Esophagus mucosa (tissue), 1 donor: ENCODE measurements at regions not wholly inside any gene's neighbourhood (a gene's known extent, or its start where the extent isn't known, plus 50 kb on each side); places are given as distances from the start of the nearest gene placed in this dataset.

Experiments used
- ATAC-seq: fragments of 200-7000 bp; cut with Tn5 transposase; one replicate; pipeline ENCODE4 v1.9.1; 2020
- donor health status: DM: yes; HTN: yes; CAD: no.

DNA sequence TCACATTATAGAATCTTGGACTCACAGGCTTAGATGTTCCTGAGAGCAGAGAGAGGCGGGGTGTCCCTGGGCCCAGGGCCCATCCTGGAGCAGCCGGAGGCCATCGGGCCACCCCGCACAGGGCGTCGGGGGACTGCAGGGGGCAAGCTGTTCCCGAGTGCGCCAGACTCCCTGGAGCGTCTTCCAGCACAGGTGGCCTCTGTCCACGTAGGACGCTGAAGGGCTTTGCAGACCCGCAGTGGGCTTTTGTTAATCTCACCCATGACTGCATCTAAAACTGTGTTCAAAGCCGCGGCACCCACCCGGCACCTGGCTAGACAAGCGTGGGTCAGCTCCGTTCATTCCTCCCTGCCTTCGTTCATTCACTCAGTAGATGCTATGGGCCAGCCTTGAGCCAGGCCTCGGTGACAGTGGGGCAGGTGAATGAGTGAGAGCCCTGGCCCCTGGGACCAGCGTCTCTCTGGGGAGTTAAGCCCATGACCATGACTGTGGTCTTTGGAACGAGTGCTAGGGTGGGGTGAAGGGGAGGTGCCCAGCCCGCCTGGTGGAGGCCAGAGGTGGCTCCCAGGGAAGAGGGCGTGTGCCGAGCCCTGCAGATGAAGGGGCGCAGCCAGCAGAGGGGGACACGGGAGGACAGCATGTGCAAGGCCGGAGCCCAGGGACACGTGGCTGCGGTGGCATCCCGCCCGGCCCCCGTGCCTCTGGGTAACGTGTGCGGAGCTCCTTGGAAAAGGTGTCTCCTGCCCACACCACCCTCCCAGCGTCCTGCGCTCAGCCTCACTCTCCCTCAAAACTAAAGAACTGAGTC, 98.3 kb downstream of the HMX1 start:
- ATAC-seq, result no peak

DNA sequence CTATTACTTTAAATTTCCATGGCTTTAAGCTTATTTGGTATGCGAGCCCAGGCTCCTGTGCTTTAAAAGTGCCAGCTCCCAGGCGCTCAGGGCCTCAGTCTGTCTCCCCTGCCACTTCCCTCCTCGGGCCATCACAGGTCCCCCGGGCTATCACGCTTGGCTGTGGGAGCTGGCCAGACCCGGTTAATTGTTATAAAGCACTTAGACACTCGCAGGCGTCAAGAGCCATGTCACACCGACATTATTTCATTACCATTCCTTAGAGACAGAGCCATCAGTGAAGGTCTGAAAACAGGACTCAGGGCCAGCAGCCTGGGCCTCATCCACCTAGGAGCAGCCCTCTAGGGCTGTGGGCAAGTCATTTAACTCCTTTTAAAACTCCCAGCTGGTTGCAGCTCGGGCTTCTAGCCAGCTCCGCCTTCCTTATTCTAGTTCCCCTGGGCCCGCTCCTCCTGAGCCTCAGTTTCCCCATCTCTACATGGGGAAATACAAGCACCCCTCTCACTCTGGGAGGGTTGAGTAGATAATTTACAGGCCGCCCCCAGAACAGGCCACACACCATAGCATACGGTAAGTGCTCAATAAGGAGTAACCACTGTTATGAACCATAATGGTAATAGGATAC, 99.0 kb downstream of the HMX1 start:
- ATAC-seq, result no peak

DNA sequence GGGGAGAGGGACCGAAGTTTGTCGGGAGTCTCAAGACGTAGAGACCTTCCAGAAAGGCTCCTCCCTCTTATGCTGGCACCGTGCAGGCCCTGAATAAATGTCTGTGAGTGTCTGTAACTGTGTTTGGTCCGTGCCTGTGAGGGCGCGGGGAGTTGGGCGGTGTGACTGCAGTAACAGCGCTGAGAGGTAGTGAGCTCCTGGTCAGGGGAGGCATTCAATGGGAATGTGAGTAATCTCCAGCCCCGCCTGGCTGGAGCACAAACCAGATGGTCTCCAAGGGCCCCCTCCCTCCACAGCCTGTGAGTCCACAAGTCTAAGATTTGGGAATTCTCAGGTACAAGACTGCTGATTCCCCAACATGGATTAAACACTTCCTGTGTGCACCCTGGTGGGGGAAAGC, 100.0 kb downstream of the HMX1 start:
- ATAC-seq, result no peak

DNA sequence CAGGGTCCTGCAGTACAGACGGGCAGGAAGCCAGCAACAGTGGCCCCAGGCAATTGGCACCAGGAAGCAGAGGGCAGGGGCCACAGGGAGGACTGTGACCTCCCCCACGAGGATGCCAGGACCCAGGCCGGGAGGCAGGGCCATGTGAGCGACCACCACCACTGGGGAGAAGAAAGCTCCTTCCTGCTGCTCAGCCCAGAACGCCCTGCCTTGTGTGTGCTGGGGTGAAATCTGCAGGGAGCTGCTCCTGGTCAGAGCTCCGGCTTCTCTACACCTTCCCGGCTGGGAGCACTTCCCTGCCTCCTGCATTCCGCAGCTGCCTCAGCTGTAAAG, 100.4 kb downstream of the HMX1 start:
- ATAC-seq, result no peak

DNA sequence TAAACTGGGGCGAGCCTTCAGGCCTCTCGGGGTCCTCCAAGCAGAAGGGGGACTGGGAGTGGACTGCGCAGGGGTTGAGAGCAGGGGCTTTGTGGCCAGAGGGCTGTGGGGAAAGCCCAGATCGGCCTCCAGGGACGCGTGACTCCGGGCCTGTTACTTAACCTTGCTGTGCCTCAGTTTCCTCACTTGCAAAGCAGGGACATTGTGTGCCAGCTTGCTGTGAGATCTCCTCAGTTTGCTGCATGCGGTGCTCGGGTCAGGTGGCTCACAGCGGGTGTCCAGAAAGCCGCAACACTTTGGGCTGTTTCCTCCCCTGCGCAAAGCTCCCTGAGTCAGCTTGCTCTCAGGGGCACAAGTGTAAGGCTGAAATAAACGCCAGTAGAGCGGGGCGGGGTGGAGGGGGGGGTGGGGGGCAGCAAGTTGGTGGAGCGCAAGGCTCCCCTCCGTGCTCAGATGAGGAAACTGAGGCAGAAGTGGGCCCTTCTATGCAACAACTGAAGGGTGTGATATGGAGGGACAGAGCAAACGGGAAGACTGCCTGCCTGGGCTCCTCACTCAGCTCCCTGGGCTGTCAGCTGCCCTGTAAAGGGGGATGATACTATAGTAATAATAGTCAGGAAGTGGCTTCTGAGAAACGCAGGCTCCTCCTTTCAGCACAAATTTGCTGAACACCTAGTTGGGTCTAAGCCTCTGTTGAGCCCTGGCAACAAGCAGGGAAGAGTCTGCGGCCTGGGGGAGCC, 101.0 kb downstream of the HMX1 start:
- ATAC-seq, result no peak

DNA sequence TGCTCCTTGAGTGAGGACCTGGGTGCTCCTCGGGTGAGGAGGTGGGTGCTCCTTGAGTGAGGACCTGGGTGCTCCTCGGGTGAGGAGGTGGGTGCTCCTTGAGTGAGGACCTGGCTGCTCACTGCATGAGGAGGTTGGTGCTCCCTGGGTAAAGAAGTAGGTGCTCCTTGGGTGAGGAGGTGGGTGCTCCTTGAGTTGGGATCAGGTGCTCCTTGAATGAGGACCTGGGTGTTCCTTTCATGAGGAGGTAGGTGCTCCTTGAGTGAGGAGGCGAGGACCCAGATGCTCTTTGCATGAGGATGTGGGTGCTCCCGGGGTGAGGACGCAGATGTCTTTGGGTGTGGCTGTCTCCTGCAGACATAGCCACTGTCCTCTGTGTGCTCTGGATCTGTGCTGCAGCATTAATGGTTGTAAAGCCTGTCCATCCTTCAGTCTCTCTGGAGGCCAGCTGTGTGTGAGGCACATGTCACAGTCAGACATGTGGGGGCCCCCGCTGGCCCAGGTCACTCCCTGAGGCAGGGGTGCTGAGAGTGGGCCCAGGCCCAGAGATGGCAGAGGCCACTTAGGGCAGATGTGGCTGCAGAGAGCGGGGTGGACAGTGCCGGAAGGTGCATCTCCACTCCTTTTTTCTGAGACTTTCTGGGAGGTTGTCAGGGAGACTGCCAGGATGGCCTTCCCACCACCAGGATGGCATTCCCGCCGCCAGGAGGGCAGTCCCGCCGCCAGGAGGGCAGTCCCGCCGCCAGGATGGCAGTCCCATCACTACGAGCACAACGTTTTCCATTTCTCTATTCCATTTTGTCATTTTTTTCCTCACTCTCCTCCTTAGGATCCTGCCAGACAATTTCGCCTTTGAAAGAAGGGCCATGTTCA, 101.8 kb downstream of the HMX1 start:
- ATAC-seq, result no peak

DNA sequence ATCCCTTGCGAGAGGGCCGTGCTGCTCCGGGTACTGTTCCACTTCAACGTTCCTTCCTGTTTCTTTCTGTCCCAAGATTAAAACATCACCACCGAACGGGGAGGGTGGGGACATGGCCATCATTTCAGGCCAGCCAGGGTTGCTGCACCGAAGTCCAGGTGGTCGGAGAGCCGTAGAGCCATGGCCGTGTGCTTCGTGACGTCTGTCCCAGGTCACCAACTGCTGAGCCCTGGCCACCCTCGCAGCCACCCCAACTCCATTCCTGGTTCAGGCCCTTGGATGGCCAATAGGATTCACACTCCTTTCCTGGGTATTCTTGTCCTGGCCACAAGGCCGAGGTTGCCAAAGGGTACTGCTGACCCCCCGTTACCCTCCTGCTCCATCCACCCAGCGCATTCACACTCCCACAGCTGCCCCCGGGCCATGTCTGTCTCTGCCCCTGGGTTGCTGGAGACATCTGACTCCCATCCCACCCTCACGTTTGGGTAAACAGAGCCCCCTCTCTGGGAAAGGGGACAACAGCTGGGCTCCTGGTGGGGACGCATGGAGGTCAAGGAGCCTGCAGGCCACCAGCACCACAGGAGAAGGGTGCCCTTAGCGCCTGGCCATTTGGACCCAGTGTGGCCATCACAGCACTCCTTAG, 103.2 kb downstream of the HMX1 start:
- no peak for ATAC-seq

DNA sequence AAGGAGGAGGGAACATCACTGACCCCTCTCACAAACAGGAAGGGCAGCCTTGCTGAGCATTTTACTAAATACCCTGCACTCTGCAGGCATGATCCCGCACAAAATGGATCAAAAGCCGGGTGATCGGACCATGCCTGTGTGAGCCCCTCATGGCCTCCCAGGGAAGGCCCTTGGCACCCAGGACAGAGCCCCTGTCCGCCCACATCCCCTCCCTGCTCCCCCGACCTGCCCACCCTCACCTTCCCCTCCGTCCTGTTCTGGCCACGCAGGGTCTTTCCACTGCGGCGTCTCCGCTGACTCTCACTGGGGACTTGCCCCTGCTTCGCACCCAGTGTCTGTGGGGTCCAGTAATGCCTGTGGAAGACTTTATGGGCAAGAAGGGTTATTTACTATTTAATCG, 105.0 kb downstream of the HMX1 start:
- no peak for ATAC-seq

DNA sequence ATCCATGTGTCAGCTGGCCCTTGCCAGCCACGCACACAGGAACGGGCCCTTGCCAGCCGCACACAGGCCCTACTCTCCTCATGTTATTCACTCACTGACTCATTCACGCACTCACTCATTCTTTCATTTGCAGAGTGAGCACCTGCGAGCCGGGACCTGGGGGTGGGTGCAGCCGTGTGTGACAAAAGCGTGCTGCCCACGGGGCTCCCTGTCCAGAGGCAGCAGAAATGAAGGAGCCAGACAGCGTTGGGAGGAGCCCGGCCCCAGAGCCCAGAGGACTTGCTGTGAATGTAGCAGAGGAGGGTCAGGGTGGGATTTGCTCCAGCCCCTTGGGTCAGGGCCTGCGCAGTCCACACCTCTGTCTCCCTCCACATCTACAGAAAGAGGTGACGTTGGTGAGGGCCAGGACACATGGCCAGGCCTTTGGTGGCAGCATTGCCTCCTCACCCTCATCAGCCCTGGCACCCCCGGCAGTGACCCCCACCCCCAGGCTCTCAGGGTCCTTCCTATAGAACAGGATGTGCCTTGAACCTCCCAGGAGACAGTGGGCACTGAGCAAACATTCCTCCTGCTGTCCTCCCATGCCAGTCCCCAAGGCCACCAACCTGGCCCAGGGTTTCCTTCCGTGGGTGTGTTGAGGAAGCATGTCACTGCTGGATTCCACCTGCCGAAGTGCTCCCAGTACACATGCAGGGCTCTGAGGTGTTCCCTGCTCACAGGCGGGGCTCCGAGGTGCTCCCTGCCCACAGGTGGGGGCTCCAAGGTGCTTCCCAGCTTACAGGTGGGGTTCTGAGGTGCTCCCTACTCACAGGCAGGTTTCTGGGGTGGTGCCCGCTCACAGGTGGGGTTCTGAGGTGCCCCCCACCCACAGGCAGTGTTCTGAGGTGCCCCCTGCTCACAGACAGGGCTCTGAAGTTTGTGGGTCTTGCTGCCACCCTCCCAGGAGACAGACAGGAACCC, 105.7 kb downstream of the HMX1 start:
- ATAC-seq, result no peak

DNA sequence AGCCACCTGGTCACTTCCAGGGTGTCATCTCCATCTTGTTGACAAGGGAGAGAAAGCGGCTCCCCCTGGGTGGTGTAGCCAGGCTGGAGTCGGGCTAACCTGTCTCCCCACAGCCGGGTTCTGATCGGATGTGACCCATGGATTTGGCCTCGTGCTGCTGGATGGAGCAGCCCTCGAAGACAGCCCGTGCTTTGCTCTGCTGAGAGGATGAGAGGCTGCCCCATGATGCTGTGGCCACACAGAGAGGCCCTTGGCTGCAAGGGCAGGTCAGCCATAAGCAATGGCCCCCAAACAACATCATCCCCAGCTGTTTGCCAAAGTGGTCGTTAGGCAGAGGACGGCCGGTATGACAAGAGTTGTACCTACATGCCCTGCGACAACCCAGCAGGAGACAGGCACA, 106.6 kb downstream of the HMX1 start:
- ATAC-seq, result no peak

DNA sequence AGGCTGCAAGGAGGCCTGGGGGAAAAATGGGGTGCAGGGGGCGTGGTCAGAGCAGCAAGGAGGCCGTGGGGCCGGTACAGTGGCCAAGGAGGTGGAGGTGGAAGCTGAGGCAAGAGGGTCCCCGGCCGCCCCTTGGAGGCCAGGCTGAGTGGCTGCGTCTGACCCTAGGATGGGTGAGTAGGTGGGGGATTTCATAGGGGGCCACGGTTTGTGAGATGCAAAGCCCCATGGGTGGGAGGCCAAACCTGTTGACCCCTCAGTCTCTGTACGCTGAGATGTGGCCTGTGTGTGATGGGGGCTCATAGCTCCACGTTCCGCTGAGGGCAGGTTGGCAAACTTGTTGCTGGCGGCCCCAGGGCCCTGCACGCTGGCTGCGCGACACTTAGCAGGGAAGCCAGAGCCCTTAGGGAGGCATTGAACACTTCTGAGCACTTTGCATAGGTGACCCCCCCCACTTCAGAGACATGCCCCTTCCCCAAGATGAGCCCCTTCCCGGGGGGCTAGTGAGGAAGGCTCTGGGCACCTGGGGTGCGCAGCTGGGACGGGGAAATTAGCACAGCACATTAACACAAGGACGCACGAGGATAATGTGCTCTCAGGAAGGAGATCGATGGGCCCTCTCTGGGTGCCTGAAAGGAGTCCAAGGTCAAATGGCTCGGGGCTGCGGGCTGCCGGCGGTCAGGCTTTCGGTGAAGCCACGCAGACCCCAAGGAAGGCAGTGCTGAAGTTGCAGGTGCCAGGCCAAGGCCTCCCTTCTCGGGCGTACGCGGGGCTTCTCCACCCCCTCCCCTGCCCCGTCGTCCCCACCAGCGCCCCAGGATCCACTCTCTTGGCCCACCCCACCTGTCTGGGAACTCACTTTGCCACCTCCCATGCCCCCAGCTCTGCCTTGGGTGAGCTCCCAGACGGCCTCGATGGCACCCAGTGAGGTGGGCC, 107.4 kb downstream of the HMX1 start:
- ATAC-seq, result no peak

DNA sequence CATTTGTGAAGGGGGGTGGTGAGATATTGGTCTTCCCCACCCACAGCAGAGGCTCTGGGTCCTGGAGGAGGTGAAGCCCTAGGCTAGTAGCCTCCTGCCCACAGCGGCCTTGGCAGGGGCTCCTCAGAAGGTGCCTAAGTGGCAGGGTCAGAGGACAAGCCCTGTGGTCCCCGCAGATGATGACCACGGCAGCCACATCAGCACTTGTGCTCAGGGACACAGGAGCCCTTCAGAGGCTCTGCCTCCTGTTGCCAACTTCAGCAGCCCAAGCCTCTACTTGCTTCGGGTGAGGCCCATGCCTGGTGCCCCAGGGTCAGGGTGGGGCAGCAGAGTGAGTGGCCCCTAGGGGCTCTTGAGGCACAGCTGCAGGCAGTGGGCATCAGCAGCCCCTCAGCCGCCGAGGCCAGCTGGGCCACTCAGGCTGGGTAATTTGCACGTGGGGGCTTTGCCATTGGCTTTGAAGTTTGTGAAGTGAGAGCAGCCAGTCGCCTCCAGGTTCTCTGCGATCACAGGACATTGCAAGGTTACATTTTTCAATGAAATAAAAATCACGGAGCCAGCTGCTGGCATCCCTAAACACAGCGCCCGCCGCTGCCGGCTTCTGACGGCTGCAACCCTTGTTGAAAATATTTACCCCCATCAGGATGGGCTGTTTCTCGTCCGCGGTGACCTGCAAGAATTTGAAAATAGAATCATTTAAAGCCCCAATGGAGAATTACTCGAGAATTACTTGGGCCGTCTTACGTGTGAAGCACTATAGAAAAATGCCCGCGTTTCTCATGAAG, 108.5 kb downstream of the HMX1 start:
- no peak for ATAC-seq

DNA sequence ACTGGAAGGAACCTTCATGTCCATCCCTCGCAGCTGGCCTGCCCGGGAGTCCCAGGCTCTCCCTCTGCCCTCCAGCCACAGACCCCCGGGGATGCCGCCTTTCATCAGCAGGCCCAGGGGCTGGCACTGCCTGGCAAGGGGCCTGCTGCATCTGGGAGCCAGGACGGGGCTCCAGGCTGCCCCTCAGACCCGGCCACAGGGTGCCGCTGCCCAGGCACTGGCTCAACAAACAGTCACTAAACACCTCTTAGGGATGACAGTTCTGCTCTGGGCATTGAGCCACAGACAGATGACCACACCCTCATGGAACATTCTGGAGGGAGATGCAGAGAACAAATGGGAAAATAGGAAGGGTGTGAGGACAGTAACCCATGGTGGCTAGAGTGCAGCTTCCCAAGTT, 109.3 kb downstream of the HMX1 start:
- ATAC-seq, result no peak

DNA sequence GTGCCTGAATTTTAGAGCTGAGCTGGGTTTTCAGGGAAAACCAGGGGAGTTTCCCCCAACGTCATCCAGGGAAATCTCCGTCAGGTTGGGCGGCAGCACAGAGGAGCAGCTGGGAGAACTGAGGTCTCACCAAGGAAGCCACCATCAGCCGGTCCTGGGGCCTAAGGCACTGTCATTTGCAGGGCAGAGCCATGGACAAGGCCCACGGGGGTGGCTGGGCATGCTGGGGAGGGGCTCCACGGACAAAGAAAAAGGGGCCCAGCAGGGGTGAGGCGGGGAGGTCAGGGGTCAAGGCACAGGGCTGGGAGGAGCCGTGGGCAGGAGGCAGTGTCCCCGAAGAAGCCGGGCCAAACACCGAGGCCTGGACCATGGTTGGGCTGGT, 109.8 kb downstream of the HMX1 start:
- no peak for ATAC-seq

DNA sequence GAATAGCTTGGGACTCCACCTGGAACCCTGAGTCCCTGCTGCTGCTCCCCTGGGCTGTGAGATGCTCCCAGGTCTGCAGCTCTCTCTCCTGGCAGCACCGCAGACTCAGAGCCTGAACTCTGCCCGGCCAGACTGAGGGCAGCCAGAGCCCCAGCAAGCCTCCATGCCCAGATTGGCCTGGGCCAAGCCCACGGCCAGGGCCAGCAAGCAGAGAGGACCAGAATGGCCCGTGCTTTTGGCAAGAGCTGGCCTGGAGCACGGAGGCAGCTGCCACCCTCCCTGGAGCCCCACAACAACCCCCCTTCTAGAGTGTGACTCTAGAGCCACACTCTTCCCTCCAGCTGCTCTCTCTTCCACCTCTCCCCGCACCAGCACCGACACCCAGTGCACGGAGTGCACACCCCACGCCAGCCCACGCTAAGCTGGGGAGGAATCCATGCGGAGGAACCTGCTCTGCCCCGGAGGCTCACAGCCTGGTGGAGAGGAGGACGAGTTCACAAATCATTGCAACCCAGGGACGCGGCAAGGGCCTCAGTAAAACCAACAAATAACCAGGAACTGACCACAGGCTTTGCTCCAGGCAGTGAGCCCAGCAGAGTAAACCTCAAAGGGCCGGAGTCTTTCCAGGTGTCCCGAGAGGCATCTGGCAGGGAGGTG, 110.3 kb downstream of the HMX1 start:
- ATAC-seq, result no peak

DNA sequence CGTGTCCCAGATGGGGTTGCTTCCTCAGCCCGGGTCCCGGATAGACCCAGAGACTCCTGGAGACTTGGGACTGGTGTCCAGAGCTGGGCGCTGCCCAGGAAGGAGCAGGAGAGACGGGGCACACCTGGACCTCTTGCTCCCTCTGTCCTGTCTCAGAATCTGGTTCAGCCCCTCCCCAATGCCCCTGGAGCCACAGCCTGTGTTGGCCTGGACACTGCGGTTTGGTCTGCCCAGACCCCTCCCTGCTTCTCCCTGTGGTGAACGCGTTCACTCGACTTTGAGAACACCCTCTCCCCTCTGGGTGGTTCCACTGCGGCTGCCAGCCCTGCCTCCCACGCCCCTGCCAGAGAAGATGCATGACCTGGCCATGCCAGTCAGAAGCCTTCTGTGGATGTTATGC, 111.1 kb downstream of the HMX1 start:
- no peak for ATAC-seq

DNA sequence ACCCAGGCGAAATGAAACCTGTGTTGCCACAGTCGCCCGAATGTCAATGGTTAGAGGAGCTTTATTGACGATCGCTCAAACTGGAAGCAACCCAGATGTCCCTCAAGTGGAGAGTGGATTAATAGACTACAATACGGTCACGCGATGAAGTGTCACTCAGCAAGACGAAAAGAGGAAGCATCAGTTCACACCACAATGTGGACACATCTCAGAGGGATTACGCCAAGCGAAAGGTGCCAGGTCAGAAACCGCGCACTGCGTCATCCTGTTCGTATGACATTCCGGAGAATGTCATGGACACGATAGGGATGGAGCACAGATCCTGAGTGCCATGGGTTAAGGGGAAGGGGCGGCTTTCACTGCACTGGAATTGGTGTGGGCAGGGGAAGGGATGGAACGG, 111.7 kb downstream of the HMX1 start:
- ATAC-seq, result no peak

DNA sequence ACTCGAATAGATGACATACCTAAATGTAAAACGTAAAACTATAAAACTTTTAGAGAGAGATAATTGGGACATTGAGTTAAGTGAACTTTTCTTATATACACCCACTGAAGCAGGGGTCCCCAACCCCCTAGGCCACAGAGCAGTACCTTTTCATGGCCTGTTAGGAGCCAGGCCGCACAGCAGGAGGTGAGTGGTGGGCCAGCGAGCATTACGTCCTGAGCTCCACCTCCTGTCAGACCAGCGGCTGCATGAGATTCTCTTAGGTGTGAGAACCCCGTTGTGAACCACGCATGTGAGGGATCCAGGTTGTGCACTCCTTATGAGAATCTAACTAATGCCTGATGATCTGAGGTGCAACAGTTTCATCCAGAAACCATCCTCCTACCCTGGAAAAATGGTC, 114.8 kb downstream of the HMX1 start:
- no peak for ATAC-seq
